ENCODE measurements at regions not wholly inside any gene's neighbourhood (a gene's known extent, or its start where the extent isn't known, plus 50 kb on each side); places are given as distances from the start of the nearest gene placed in this dataset.

DNA sequence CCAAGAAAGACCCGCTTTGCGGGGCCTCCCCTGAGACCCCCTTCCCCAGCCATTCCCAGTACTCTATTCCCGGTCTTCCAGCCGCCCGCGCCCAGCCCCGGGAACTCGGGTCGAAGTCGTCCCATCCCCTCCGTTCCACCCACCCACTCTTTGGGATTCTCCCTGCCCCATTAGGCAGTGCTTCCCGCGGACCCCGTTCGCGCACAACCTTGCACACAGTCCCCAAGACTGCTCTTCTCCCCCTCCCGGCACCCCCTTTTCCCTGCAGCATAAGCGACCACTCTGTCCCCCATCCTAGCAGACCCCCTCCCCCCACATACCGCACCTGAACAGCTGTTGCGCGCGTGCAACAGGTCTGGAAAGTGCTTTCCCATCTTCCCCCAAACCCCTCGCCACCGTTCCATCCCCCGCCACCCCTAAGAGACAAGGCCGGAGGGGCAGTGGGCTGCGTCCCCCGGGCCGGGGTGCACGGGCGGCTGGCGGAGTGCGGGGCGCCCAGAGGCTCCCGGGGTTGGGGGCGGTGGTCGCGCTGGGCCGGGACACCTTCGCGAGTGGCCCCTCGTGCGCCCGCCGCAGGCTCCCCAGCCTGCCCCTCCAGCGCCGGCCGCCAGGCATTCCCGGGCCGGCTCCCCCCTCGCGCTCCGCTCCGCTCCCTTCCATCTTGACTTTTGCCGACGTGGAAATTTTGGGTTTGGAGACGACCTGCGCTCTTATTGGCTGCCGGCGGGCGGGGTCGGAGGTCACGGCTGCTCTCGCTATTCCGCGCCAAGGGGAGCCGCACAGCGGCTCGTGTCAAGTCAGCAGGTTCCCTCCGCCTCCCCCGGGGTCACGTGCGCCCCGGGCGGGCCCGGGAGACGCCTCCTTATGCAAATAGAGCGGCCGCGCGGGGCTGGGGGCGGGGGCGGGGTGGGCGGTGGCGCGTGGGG lies 201.2 kb upstream of the NFE2L3 start:
- TF ChIP-seq, protein P1, sequence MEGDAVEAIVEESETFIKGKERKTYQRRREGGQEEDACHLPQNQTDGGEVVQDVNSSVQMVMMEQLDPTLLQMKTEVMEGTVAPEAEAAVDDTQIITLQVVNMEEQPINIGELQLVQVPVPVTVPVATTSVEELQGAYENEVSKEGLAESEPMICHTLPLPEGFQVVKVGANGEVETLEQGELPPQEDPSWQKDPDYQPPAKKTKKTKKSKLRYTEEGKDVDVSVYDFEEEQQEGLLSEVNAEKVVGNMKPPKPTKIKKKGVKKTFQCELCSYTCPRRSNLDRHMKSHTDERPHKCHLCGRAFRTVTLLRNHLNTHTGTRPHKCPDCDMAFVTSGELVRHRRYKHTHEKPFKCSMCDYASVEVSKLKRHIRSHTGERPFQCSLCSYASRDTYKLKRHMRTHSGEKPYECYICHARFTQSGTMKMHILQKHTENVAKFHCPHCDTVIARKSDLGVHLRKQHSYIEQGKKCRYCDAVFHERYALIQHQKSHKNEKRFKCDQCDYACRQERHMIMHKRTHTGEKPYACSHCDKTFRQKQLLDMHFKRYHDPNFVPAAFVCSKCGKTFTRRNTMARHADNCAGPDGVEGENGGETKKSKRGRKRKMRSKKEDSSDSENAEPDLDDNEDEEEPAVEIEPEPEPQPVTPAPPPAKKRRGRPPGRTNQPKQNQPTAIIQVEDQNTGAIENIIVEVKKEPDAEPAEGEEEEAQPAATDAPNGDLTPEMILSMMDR (IDR thresholded peaks at IDR 0.05; ENCODE audit: borderline replicate concordance, extremely low read depth, insufficient read depth), result no peak
- Histone ChIP-seq H3K9me3 (ENCODE audit: control insufficient read depth in 2 of 3, insufficient read depth in 1 of 3, low read length in 3 of 3) (no peaks in the 10 kb centered on the region), H3K27ac (ENCODE audit: low read depth in 2 of 2, low read length in 2 of 2) (no peak overlapping the region), H3K4me1 (ENCODE audit: control insufficient read depth in 2 of 3, insufficient read depth in 2 of 3, low read depth in 1 of 3, low read length in 3 of 3) (peaks cover 0 to 9% (median 0%) of the 10 kb centered on the region in 3 donors), H3K9ac (ENCODE audit: low read length in 3 of 3) (peak overlapping the region in 2 of 3 donors; percentile 22 to 60), H3K4me3 (ENCODE audit: low read length in 3 of 3) (peak overlapping the region; percentile 26 to 52 (median 50)), H3K27me3 (ENCODE audit: control insufficient read depth, insufficient read depth, low read length) (no peaks in the 10 kb centered on the region), H3K36me3 (ENCODE audit: control insufficient read depth in 2 of 3, insufficient read depth in 3 of 3, low read length in 3 of 3) (no peaks in the 10 kb centered on the region)
- DNase-seq (peak; percentile 95 to 98 (median 97)), FAIRE-seq (no peak)
- intact Hi-C loops (cut with DNase I), result no loop called here

DNA sequence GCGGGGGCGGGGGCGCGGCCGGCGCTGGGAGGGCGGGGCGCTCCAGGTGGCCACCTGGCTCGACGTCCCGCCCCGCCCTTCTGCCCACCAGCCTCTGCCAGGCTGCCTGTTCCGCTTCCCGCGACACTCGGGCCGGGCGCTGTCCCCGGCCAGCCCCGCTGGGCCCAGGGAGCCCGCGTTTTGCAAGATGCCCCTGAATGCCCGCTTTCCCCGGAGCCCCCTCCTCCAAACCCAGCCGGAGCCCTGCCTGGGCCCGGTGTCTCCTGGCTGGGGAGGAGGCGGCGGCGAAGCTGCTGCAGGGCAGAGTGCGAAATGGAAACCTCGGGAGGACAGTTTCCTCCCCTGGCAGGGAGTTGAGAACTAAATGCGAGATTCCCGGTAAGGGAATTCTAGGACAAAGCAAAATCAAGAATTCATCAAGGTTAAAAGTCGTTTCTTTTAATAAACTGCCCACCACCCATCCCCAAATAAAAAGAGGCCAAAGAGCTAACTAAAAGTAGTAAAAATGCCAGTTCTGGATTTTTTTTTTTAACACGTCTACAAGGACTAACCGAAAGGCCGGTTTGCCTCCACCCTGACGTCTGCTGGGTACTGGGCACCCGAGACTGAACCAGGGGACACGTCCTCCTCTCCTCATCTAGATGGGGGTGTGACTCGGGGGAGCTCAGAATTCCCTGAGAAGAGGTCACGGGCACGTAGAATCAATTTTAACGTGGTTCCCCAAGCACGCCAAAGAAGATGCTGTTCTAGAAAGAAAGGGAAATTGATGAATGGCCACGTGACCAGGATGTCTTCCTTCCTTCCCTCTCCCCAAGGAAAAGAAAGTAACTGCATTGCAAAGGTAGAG lies 200.4 kb upstream of the NFE2L3 start:
- TF ChIP-seq, protein P1 (IDR thresholded peaks at IDR 0.05; ENCODE audit: borderline replicate concordance, extremely low read depth, insufficient read depth), result no peak
- FAIRE-seq, result no peak
- H3K36me3 ChIP-seq (ENCODE audit: control insufficient read depth in 2 of 3, insufficient read depth in 3 of 3, low read length in 3 of 3), result no peaks in the 10 kb centered on the region
- peak overlapping the region in 2 of 3 donors; percentile 68 to 71 for H3K9ac ChIP-seq (ENCODE audit: low read length in 3 of 3)
- H3K27ac ChIP-seq (ENCODE audit: low read depth in 2 of 2, low read length in 2 of 2), result peak overlapping the region; percentile 32 to 47
- H3K27me3 ChIP-seq (ENCODE audit: control insufficient read depth, insufficient read depth, low read length), result no peaks in the 10 kb centered on the region
- intact Hi-C loops (cut with DNase I), result no loop called here
- DNase-seq, result peak in 3 of 5 donors; percentile 17 to 68 (median 46)
- peak overlapping the region; percentile 42 to 70 (median 66) for H3K4me3 ChIP-seq (ENCODE audit: low read length in 3 of 3)
- no peaks in the 10 kb centered on the region for H3K9me3 ChIP-seq (ENCODE audit: control insufficient read depth in 2 of 3, insufficient read depth in 1 of 3, low read length in 3 of 3)
- peaks cover 0 to 9% (median 0%) of the 10 kb centered on the region in 3 donors for H3K4me1 ChIP-seq (ENCODE audit: control insufficient read depth in 2 of 3, insufficient read depth in 2 of 3, low read depth in 1 of 3, low read length in 3 of 3)

DNA sequence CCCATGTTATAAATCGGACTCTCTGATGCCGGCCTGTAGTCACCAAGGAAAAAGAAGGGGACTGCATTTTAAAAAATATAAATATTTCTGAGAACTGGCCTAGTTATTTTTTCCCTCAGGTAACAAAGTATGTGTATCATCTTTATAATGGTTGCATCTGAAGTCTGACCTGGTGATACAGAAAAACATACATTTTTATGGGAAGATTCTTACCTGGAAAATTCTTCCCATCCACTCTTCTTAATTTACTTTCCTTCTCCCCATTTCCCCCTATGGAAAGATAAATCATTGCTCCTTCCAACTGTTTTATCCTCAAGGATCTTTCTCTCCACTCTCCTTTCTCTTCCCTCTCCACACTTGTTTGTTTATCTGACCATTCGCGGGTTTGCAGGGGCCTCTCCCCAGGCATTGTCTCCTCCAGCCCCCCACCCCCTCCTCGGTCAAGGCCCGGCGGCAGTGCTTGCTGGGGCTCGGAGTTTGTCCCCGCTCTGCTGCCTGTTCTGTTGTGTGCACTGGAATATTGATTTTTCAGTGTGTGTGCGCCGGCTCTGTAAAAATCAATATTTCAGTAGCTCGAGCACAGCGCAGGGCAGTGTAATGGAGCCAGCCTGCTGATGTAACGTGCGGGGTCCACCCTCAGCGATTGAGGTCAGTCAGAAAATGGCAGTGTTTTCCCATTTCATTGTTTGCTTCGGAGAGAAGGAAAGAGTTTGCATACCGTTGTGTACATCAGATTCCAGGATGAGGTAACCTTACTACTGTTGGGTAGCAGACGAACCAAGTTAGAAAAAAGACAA lies 199.5 kb upstream of the NFE2L3 start:
- no peaks in the 10 kb centered on the region for H3K9me3 ChIP-seq (ENCODE audit: control insufficient read depth in 2 of 3, insufficient read depth in 1 of 3, low read length in 3 of 3)
- no peaks in the 10 kb centered on the region for H3K27me3 ChIP-seq (ENCODE audit: control insufficient read depth, insufficient read depth, low read length)
- H3K36me3 ChIP-seq (ENCODE audit: control insufficient read depth in 2 of 3, insufficient read depth in 3 of 3, low read length in 3 of 3), result no peaks in the 10 kb centered on the region
- TF ChIP-seq, protein P1 (IDR thresholded peaks at IDR 0.05; ENCODE audit: borderline replicate concordance, extremely low read depth, insufficient read depth), result no peak
- intact Hi-C loops (cut with DNase I), result no loop called here
- peaks cover 0 to 9% (median 0%) of the 10 kb centered on the region in 3 donors for H3K4me1 ChIP-seq (ENCODE audit: control insufficient read depth in 2 of 3, insufficient read depth in 2 of 3, low read depth in 1 of 3, low read length in 3 of 3)
- DNase-seq (peak in 3 of 5 donors; percentile 16 to 63 (median 17)), FAIRE-seq (no peak)
- no peak overlapping the region for H3K27ac ChIP-seq (ENCODE audit: low read depth in 2 of 2, low read length in 2 of 2)
- H3K9ac ChIP-seq (ENCODE audit: low read length in 3 of 3), result peak overlapping the region in 1 of 3 donors; percentile 68
- peak overlapping the region in 2 of 3 donors; percentile 42 to 70 for H3K4me3 ChIP-seq (ENCODE audit: low read length in 3 of 3)

All from kidney (tissue), 13 donors.